ENCODE measurements at regions not wholly inside any gene's neighbourhood (a gene's known extent, or its start where the extent isn't known, plus 50 kb on each side); places are given as distances from the start of the nearest gene placed in this dataset.

GRCh38 chr10:43867667-43868565 is 219.2 kb upstream of the ZNF32 start:
- no peak for DNase-seq (ENCODE audit: low read depth)

DNA sequence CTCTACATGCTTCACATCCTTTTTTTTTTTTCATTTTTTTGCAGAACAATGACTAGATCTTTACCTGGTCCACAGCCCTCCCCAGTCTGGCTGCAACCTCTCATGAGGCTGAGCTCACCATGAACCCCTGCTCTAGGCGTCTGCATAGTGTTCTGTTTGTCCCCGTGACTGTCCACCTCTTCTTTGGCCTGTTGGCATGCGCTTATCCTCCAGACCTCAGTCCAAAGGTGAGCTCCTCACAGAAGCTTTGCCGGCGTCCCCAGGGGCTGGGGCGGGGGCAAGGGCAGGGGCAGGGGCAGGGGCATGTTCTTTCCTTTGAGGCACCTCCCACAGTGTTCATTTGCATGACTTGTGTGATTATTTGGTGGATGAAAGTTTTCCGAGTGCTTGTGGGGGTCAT is 218.4 kb upstream of the ZNF32 start:
- no peak for DNase-seq (ENCODE audit: low read depth)

DNA sequence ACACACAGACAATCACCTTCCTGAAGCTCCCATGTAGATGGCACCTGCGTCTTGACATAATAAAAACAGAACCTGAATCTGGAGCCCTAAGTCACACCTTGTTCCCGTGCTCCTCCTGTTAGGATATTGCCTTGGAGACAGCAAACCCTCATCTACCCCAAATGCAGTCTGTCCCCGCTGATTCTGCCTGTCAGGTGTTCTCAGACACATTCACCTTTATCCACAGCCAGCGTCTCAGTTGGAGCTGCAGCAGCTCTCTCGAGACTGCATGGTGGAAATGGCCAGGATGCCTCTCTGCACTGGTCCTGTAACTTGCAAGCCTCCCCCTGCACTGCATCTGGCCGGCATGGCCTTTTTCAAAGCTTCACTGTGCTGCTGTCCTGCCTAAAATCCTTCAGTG is 218.0 kb upstream of the ZNF32 start:
- DNase-seq (ENCODE audit: low read depth): no peak

DNA sequence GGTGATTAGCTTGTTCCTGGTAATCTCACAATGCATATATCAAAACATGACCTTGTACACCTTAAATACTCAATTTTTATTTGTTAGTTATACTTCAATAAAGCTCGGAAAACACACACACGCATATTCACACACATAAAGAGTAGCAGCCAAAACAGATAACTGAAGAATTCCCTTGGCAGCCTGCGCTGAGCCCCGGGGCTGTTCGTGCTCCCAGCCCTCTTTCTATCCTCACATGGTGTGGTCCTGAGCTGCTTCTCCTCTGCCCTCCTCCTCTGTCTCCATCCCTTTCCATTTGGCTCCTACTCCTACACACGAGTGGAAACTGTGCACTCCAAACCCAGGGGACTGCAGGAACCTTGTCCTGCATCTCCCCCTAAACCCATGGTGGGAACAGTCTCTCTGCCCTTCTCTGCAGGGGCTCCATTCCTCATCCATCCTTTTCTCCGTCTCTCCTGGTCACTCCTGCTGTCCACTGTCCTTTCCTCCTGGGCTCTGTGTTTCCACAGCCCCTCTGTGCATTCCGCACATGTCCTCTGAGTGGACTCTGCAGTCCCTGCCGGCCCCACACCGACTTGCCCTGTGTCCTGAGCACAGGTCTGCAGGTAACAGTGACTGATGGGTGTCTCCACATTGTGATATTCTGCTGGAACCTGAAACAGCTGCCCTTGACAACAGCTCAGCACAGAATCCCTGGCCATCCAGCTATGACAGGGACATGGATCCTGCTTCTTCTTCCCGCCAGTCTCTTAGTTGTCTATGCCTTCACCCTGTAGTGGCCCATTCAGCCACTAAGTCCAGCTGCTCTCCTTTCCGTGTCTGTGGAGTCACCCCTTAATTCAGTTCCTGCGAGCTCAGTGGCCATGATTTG is 216.8 kb upstream of the ZNF32 start:
- no peak for DNase-seq (ENCODE audit: low read depth)

GRCh38 chr10:43864656-43865055 is 216.0 kb upstream of the ZNF32 start:
- DNase-seq (ENCODE audit: low read depth): no peak

GRCh38 chr10:43863859-43864591 is 215.3 kb upstream of the ZNF32 start:
- no peak for DNase-seq (ENCODE audit: low read depth)

DNA sequence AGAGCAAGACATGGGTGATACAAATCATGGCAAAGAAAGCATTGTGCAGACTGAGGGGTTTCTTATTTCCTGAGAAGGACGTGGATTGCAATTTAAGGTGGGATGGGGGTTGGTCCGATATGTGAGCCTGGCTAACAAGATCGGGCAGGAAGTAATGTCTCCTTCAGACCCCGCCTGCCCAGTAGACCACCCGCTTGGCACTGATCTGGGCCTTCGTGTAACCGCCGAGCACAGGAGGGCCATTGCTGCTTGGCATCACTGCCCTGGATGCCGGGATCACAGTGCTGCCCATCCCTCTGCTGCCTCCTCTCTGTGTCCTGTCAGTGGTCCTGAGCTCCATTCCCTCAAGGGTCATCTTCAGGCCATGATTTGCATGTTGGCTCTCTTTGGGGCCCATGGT is 214.6 kb upstream of the ZNF32 start:
- DNase-seq (ENCODE audit: low read depth): no peak

DNA sequence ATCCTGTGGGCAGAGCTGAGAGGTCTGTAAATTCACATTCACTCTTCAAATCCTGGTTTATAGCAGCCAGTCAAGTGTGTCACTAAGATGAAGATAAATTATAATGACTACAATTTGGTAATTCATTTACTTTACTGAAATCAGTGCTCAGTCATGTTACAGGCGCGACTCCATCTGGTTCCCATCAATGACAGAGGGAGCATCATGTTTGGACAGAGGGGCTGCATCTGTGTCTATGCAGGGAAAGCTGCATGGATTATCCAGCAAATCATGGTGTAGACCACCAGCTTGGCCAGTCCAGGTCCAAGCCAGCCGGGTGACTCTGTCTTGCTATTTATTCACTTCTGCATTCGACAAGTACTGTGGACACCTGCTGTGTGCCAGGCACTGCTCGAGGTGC is 214.1 kb upstream of the ZNF32 start:
- no peak for DNase-seq (ENCODE audit: low read depth)

GRCh38 chr10:43861966-43862751 is 213.5 kb upstream of the ZNF32 start:
- DNase-seq (ENCODE audit: low read depth): no peak

DNA sequence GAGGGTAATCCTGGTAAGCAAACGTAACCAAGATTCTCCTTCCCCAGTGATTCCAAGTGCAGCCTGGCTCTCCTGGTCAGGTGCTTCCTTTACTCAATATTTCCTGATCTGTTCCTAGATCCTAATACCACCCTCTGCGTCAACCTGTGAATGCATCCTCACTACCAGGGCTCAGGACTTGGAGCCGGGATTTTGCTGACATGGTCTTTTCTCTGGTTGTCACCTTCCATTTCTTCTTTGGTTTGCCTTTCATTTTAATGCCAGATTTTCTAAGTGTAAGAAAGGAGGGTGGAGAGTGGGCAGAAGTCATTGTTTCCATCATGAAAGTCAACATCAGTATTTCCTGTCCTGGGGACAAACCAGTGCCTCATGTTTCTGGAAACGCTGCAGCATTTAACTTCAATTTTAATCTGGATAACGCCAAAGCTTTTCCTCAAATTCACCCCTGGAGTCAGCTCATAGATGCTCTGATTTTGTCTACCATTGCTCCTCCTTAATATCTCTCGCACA is 210.4 kb upstream of the ZNF32 start:
- no peak for DNase-seq (ENCODE audit: low read depth)

DNA sequence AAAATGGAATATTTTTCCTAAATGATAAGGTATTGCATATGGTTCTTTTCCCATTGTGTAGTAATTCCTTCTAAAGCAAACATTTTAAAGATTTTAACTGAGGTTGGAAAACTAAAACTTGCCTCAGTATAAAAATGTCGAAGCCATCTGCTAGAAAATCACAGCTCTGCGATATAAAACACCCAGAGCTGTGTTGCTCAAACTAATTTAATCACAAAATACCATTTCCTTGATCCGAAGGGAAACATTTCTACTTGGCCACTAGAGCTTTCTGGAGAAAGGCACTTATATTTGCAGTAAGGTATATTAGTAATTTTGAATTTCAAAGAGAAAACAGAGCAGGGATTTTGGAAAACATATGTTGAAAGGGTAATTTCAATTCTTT is 209.2 kb upstream of the ZNF32 start:
- DNase-seq (ENCODE audit: low read depth): no peak

DNA sequence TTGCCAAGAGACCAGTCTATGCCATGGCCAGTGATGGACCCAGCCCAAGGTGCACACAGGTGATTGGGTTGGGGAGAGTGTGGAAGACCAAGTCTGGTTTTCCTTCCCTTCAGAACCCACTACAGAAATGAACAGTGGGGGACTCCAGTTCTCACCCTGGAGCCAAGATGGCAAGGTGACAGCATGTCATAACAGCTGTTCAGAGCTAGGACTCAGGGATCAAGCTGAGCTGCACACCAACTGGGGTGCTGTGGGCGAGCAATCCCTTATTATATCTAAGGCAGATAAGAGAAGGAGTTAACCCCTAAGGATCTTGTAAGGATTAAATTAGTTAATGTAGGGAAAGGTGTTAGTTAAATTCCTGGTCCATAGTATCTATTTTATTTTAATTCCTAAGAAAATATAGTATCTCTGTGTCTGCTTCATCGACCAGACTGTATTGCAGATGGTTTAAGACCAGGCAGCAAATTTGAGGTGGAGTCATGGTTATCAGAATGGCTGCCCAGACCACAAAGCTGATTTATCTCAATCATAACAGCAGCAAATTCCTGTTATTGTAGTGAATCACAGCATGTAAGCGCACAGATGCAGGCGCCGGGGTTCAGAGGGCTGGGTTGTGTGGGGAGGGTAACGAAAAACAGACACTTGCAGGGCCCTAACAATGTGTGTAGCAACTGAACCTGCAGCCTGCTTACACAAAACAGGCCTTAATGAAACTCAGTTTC is 208.7 kb upstream of the ZNF32 start:
- no peak for DNase-seq (ENCODE audit: low read depth)

DNA sequence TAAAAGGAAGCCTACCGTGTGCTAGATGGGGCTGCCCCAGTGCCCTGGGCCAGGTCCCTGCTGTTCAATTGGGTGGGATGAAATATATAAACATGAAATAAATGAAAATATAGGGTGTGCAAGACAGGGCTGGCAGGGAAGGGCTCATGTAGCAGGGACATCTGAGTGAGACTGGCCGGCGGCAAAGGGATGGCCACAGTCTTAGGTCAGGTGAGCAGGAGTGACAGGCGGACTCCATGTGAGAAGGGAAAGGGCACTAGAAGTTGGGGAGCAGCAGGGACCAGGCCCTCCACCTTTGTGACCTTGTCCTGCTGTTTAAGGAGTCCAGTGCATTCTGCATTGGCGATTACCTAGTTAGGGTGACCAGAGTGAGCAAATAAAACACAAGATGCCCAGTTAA is 207.6 kb upstream of the ZNF32 start:
- DNase-seq (ENCODE audit: low read depth): no peak

DNA sequence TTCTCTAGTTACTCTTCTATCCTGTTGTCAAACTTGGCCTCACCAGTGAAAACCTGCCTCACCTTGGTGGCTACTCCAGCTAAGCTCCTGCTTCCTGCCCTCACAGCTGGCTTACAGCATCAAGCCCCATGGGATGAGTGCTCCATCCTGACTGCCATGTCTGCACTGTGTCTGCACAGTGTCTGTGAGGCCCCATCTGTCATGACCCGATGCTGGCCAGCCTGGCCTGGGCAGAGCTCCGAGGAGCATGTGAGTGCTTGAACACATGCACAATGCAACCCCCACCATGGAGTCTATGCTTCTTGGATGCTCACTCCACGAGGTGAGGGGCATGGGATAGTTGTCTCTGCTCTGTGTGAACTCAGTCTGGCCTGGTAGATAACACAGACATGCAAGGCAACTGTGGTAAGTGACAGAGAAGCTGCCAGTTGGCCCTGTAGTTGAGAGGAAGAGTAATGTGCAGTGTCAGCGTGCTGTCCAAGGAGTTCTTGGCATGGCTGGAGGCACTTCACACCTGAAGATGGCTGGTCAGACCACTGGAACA is 207.1 kb upstream of the ZNF32 start:
- DNase-seq (ENCODE audit: low read depth): no peak

- DNase-seq (ENCODE audit: low read depth): no peak
Observed at GRCh38 chr10:43854007-43854406, 205.3 kb upstream of the ZNF32 start.

DNA sequence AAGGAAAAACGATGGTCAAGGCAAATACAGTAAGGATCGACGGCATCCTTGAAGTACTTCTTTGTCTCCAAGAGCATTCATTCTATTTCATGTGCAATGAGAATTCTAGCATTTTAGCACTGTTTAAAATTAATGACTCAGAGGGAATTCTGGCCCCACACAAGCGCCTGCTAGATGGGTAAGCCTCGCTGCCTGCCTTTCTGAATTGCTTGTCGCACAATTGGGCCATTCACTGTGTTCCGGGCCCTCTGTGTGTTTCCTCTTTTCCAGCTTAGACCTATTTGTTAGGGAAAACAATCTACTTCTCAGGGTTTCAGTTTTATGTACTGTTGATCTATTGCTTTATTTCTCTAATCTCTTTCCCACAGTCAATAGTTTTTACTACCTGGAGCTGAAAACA is 204.7 kb upstream of the ZNF32 start:
- no peak for DNase-seq (ENCODE audit: low read depth)

- no peak for DNase-seq (ENCODE audit: low read depth)
Observed at GRCh38 chr10:43852644-43853214, 204.0 kb upstream of the ZNF32 start.

- no peak for DNase-seq (ENCODE audit: low read depth)
Observed at GRCh38 chr10:43852149-43852548, 203.5 kb upstream of the ZNF32 start.

DNA sequence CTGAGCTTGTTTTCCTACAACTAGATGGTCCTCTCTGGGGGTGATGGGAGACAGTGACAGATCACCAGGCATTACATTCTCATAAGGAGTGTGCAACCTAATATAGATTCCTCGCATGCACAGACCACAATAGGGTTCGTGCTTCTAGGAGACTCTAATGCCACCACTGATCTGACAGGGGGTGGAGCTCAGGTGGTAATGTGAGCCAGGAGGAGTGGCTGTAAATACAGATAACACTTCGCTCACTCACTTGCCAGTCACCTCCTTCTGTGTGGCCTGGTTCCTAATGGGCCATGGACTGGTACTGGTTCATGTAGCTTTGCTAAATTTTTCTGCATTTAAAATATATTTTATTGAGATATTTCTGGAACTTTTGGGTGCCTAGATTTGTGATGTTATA is 202.3 kb upstream of the ZNF32 start:
- DNase-seq (ENCODE audit: low read depth): no peak

DNA sequence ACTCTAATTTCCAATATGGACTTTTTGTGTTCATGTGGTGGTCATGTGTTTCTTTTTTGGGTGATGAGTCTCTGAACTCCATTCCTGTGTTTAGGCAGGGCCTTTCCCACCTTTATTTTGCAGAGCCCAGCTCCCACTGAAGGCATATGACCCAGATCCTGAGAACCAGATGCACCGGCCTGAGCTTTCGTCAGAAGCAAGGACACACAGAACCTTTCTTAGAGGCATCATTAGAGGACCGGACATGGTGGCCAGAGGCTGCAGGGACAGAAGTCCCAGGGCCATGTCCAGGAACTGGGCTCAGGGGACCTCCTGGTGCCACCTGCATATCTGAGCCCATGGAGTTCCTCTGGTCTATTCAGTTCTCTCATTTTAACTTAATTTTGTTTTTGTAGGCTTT is 200.9 kb upstream of the ZNF32 start:
- no peak for DNase-seq (ENCODE audit: low read depth)
